AG09319 (cell line): ENCODE measurements at regions not wholly inside any gene's neighbourhood (a gene's known extent, or its start where the extent isn't known, plus 50 kb on each side); places are given as distances from the start of the nearest gene placed in this dataset.

ENCODE experiments used
- DNase-seq: peaks from one replicate; pipeline ENCODE4 v3.0.0-alpha.2; 2010; ENCODE audit warnings: low read depth; ENCODE audit errors: extremely low read depth
- CTCF ChIP-seq: IDR thresholded peaks from 2 replicates; pipeline ENCODE4 v1.5.1; 2011; ENCODE audit warnings: low read depth, mild to moderate bottlenecking, inconsistent platforms, low read length, moderate library complexity

DNA sequence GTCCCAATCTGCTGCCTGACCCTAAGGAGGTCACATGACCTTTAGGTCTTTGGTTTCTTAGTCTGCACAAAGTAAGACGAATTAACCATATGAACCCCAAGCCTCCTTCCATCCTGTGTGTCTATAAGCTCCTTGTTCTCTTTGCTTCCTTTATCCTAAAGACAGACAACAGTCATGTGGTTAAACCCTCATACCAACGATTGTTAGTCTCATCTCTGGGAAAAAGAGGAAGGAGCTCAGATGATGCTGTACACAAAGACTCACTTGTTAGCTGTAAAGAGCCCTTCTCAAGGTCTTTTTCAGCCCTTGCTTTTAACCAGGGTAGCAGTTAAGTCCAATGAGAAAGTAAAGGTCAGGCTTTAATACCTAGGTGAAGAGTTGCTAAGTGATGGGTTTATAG, 443.7 kb downstream of the TNS1 start:
- DNase-seq: no peak
- no peak for TF ChIP-seq CTCF

- TF ChIP-seq CTCF: no peak
- no peak for DNase-seq
Observed at GRCh38 chr2:217555081-217555876, 447.5 kb downstream of the TNS1 start.

DNA sequence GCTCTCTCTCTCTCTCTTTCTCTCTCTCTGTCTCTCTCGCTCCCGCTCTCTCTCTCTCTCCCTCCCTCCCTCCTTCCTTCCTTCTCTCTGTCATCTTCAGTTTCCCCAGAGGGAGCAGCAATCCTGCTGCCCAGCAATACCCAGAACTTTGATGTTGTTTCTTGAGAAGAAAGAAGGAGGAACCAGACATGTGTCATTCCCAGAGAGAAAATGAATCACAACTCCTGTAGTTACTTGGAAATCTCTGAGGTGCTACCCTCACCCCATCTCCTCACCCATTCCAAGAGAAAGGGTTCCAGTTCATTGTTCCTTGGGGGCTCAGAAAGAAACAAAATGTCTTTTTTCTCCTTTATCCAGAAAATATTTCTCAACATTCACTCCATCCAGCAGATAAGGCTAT, 449.1 kb downstream of the TNS1 start:
- TF ChIP-seq CTCF: no peak
- DNase-seq: no peak

DNA sequence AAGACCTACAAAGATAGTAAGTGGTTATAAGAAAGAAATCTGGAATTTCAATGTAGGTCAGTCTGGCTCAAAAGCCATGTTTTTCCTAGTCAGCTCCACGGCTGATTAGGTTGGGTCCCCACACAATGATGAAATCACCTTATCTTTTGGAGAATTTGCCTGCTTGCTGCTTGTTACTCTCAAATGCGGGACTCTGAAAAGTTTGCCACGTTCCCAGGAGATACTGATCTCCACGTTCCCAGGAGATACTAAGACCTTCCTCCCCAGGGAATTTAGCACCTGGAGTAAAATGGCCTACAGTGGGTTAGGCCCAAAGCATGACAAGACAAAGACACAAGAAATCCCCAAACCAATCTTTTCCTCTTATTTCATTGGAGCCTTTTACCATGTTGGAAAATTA, 449.6 kb downstream of the TNS1 start:
- TF ChIP-seq CTCF: no peak
- no peak for DNase-seq

DNA sequence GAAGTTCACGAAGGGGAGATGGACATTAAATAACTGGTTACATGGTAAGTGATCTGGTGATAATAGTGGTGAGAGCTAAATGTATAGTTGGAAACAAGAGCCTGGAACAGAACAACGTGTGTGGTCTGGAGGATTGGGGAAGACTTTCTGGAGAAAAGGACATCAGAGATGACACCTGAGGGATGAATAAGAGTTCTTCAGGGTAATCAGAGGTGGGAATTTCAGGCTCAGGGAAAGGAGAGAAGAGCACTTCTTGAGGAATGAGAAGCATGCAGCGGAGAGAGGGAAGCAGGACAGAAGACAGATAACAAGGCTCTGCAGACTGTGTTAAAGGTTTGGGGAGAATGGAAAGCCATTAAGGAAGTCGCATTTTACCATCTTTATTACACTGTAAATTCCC, 450.7 kb downstream of the TNS1 start:
- DNase-seq: no peak
- no peak for TF ChIP-seq CTCF

DNA sequence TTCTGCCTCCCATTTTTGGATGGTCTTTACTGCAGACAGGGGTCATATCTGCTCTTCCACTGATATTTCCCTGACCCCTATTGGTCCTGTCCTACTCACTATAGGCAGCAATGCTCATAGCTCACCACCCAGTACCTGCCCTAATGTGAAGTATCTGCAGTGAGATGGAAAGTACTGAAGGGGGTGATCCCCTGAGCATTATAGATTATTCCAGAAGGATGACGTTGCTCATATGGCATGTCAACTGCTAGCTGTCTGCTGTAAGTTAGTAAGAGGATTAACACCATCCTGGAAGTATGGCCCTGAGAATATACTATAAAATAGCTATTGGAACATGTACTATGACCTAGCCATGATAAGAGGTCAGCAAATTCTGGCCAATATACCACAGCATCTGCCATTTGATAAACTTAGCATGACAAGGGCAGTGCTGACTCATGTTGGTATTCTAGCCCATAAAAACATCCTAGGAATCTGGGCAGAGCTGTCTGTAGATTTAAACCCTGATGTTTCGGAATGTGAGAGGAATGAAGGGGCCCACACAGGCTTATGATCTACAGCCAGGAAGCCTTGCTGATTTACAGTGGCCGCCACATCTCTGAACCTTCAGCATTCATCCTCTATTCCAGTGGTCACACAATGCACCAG, 451.4 kb downstream of the TNS1 start:
- DNase-seq: peak; percentile 20
- no peak for TF ChIP-seq CTCF

DNA sequence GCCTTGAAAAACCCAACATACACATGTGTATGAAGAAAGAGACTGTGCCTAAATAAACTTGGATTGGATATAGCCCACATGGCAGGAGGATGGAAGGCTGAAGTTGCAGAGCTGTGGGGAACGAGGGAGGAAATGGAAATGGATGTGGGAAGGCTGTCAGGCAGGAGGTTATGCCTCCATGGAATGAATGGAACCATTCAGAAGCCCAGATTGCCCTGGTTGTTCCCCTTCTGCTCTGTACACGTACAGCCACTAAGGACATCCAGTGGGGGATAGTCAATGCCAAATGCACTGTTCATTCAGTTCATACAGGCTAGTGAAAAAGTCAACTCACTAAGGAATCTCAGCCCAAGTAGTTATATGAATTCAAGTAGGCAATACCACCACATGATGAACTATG, 463.7 kb downstream of the TNS1 start:
- no peak for TF ChIP-seq CTCF
- DNase-seq: no peak
